ENCODE measurements at regions not wholly inside any gene's neighbourhood (a gene's known extent, or its start where the extent isn't known, plus 50 kb on each side); places are given as distances from the start of the nearest gene placed in this dataset.

DNA sequence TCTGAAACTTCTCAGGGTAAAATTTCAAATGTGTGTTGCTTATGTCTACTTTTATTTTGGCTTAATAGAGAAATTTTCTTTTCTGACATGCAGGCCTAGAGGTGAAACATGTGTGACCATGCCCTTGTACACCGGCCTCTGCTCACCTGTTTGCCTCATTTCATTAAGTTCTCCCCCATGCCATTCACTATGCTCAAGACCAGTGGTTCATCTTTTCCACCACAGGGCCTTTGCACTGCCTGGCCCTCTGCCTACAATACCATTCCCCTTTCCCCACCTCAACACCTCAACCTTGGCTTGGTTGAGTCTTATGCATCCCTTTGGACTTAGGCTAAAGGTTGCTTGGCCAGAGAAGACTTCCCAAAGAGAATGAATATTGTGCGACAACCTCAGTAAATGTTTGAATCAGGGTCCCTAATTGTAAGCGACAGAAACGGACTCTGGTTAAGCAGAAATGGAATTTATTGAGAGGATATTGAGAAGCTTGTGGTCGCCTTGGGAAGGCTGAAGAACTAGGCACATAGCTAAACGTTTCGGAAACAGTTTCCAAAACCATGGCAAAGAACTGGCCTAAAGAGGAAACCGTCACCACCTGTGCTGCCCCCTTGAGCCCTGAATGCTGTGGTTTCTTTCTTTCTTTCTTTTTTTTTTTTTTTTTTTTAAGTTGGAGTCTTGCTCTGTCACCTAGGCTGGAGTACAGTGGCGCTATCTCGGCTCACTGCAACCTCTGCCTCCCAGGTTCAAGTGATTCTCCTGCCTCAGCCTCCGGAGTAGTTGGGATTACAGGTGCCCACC, 152.2 kb downstream of the SOX4 start:
- no peaks in the 10 kb centered on the region for H3K36me3 ChIP-seq (ENCODE audit: control insufficient read depth, insufficient read depth, low read length)
- H3K4me3 ChIP-seq (ENCODE audit: low read depth, low read length), result no peak overlapping the region
- TF ChIP-seq, protein P1, sequence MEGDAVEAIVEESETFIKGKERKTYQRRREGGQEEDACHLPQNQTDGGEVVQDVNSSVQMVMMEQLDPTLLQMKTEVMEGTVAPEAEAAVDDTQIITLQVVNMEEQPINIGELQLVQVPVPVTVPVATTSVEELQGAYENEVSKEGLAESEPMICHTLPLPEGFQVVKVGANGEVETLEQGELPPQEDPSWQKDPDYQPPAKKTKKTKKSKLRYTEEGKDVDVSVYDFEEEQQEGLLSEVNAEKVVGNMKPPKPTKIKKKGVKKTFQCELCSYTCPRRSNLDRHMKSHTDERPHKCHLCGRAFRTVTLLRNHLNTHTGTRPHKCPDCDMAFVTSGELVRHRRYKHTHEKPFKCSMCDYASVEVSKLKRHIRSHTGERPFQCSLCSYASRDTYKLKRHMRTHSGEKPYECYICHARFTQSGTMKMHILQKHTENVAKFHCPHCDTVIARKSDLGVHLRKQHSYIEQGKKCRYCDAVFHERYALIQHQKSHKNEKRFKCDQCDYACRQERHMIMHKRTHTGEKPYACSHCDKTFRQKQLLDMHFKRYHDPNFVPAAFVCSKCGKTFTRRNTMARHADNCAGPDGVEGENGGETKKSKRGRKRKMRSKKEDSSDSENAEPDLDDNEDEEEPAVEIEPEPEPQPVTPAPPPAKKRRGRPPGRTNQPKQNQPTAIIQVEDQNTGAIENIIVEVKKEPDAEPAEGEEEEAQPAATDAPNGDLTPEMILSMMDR (IDR thresholded peaks at IDR 0.05; ENCODE audit: insufficient read depth, low read length, severe bottlenecking), result no peak
- no peaks in the 10 kb centered on the region for H3K27me3 ChIP-seq (ENCODE audit: control insufficient read depth, insufficient read depth, low read length)
- DNase-seq (ENCODE audit: low read depth), result no peak
- FAIRE-seq, result no peak

DNA sequence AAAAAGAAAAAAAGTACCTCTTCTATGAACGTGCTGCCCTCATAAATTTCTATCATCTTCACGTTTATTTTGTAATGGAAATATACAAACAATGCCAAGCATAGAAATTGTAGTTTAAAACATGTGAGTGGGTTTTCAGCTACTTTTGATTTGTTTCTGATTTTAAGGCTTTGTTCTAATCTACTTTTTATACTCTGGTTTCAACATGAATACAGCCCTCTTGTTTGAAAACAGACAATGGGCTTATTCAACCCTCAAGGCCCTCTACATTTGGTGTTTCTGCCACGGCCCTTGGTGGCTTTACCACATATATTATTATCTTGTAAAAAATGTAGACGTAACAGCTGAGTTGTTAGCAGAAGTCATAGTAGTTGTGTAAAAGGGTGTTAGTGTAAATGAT, 153.9 kb downstream of the SOX4 start:
- Histone ChIP-seq H3K27me3 (ENCODE audit: control insufficient read depth, insufficient read depth, low read length) (no peaks in the 10 kb centered on the region), H3K4me3 (ENCODE audit: low read depth, low read length) (no peak overlapping the region), H3K36me3 (ENCODE audit: control insufficient read depth, insufficient read depth, low read length) (no peaks in the 10 kb centered on the region)
- DNase-seq (ENCODE audit: low read depth) (no peak), FAIRE-seq (no peak)
- TF ChIP-seq, protein P1 (IDR thresholded peaks at IDR 0.05; ENCODE audit: insufficient read depth, low read length, severe bottlenecking), result no peak

GRCh38 chr6:21748343-21749056, 154.9 kb downstream of the SOX4 start:
- no peak for FAIRE-seq
- Histone ChIP-seq H3K36me3 (ENCODE audit: control insufficient read depth, insufficient read depth, low read length) (no peaks in the 10 kb centered on the region), H3K4me3 (ENCODE audit: low read depth, low read length) (no peak overlapping the region), H3K27me3 (ENCODE audit: control insufficient read depth, insufficient read depth, low read length) (no peaks in the 10 kb centered on the region)
- peak; percentile 80 for DNase-seq (ENCODE audit: low read depth)
- TF ChIP-seq, protein P1 (IDR thresholded peaks at IDR 0.05; ENCODE audit: insufficient read depth, low read length, severe bottlenecking), result no peak

DNA sequence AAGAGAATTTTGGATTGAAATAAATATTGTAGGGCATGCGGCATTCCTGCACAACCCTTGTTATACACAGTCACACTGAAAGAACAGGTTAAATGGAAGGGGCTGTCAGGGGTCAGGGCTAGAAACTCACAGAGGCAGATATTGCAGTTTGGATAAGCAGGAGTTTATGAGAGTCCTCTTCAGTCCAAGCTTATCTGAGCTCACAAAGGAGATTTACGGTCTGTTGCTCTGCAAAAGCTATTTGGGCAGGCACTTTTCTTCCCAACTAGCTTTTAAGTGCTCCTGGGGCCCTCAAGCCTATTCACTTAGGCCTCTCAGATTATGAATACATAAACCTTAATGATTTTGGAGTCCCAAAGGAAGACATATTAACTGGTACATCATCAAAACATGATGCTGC, 156.2 kb downstream of the SOX4 start:
- Histone ChIP-seq H3K36me3 (ENCODE audit: control insufficient read depth, insufficient read depth, low read length) (no peaks in the 10 kb centered on the region), H3K4me3 (ENCODE audit: low read depth, low read length) (no peak overlapping the region), H3K27me3 (ENCODE audit: control insufficient read depth, insufficient read depth, low read length) (no peaks in the 10 kb centered on the region)
- no peak for DNase-seq (ENCODE audit: low read depth)
- TF ChIP-seq, protein P1 (IDR thresholded peaks at IDR 0.05; ENCODE audit: insufficient read depth, low read length, severe bottlenecking), result no peak
- no peak for FAIRE-seq

DNA sequence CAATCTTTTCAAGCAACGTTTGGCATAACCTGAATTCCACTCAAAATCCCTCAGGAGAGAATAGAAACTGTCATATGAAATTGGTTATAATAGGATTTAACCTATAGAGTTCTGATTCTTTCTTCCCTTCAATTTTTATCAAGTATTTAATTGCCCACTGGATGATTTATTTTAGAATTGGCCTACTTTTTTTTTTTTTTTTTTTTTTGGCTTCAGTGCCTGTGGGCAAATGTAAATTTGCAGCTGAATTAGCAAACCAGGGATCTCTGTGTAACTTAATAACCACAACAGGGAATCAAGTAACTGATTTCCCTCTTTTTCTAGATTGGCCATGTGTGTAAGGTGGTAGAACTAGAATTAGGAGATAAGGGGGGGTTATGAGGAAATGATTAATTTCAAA, 157.0 kb downstream of the SOX4 start:
- no peaks in the 10 kb centered on the region for H3K27me3 ChIP-seq (ENCODE audit: control insufficient read depth, insufficient read depth, low read length)
- TF ChIP-seq, protein P1 (IDR thresholded peaks at IDR 0.05; ENCODE audit: insufficient read depth, low read length, severe bottlenecking), result no peak
- DNase-seq (ENCODE audit: low read depth) (no peak), FAIRE-seq (no peak)
- no peaks in the 10 kb centered on the region for H3K36me3 ChIP-seq (ENCODE audit: control insufficient read depth, insufficient read depth, low read length)
- H3K4me3 ChIP-seq (ENCODE audit: low read depth, low read length), result no peak overlapping the region

All from bronchial epithelial cell (primary cell).